Left lobe of liver (tissue), 2 donors: ENCODE measurements at regions not wholly inside any gene's neighbourhood (a gene's known extent, or its start where the extent isn't known, plus 50 kb on each side); places are given as distances from the start of the nearest gene placed in this dataset.
"Not testable (repeated sequence)": the region's sequence is repeated elsewhere in the genome, so short reads cannot be mapped to it uniquely, and the experiment has no call there.

Experiments used
- ATAC-seq: fragments of 200-7000 bp; cut with Tn5 transposase; one replicate; pipeline ENCODE4 v1.9.1; 2020; ENCODE audit warnings: mild to moderate bottlenecking, moderate library complexity
- DNase-seq: peaks from one replicate; pipeline ENCODE4 v3.0.0-alpha.2; 2020; ENCODE audit warnings: low spot score
- donor health status: DM: no; HTN: no; CAD: no; lungs with moderate emphysema.
- donor health status: DM: no; HTN: yes; CAD: no.

- DNase-seq (no peak), ATAC-seq (no peak)
Observed at GRCh38 chr9:113738893-113739604, 137.1 kb upstream of the ZNF618 start.

DNA sequence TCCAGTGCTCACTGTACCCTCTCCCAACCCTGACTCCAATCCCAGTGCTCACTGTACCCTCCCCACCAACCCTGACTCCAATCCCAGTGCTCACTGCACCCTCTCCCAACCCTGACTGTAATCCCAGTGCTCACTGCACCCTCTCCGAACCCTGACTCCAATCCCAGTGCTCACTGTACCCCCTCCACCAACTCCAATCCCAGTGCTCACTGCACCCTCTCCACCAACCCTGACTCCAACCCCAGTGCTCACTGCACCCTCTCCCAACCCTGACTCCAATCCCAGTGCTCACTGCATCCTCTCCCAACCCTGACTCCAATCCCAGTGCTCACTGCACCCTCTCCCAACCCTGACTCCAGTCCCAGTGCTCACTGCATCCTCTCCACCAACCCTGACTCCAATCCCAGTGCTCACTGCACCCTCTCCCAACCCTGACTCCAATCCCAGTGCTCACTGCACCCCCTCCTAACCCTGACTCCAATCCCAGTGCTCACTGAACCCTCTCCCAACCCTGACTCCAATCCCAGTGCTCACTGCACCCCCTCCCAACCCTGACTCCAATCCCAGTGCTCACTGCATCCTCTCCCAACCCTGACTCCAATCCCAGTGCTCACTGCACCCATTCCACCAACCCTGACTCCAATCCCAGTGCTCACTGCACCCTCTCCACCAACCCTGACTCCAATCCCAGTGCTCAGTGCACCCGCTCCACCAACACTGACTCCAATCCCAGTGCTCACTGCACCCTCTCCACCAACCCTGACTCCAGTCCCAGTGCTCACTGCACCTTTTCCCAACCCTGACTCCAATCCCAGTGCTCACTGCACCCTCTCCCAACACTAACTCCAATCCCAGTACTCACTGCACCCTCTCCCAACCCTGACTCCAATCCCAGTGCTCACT is 136.3 kb upstream of the ZNF618 start:
- not testable (repeated sequence) for ATAC-seq, DNase-seq

DNA sequence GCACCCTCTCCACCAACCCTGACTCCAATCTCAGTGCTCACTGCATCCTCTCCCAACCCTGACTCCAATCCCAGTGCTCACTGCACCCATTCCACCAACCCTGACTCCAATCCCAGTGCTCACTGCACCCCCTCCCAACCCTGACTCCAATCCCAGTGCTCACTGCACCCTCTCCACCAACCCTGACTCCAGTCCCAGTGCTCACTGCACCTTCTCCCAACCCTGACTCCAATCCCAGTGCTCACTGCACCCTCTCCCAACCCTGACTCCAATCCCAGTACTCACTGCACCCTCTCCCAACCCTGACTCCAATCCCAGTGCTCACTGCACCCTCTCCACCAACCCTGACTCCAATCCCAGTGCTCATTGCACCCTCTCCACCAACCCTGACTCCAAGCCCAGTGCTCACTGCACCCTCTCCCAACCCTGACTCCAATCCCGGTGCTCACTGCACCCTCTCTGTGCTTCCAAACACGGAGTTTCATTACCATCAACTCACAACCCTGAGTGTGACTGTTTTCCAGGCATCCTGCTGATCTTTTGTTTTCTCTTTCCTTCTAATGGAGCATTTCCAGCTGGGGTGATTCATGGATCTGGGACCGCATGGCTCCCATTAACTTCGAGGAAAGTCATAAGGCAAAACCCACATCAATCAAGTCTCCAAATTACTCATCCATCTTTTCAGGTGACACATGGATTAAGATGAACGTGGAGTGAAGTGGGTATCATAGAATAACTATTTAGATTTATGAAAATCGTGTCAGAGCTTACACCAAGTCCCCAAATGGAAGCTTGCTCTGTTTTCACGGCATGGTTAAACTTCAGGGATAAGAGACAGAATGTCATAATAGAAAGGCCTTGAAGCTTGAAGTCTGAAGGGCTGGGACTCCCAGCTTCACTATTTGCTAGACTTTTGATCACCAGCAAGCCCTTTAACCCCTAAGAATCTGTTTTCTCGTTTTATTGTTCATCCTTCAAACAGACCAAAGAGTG is 135.3 kb upstream of the ZNF618 start:
- not testable (repeated sequence) for DNase-seq, ATAC-seq

DNA sequence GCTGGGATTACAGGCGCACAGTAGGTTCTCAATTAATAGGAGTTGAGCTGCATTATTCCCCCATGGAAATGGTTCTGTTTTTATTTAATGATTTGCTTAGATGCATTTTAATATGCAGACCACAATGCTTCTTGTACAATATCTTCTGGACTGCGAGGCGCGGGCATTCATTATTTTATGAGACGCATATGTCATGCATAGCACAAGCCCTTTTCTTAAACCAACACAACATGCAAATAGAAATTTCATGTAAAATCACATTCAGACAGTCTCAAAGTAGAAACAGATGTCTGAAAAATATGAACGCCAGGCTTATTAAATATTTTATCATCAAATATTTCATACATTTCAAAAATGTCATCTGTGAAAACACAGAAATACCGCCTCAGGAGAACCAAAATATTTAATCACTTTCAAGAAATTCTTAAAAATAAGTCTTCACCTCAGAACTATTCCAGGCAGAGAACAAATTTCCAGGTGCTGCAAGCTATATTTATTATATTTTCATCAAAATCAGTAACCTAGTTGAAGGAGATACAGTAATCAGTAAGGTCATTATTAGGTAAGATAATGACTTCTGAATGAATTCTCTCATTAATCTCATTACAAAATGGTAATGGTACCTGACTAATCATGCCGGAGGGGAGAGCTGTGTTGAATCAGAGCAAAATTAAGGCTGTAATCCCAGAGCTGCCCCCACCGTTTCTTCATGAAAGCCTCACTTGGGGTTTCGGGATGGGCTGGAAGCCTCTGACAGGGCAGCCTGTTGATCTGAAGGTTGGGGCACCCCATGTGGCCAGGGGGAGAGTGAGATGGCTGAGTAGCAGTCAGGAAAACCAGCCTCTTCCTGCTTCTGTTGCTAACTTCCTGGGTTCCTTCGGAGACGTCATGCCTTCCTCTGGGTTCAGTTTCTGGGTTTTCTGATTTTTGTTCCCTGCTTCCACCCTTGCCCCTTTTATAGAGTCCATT is 133.9 kb upstream of the ZNF618 start:
- ATAC-seq (no peak), DNase-seq (no peak)

- ATAC-seq (no peak), DNase-seq (no peak)
Observed at GRCh38 chr9:113742878-113743277, 133.2 kb upstream of the ZNF618 start.

DNA sequence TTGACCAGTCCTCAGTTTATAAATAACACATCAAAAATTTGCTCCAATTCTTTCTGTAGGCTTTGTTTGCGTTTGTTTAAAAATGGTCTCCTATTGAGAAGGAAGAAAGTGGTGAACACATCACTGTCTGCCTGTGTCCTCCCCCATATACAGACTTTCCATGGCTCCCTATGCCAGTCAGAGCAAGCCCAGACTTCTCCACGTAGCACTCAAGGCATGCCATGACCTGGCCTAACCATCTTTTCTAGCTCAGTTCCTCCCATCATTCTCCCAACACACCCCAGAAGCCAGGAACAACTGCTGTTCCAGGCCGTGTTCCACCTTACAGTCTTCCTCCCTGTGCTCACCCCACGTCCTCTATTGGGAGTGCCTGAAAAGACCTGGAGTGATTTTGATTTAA is 129.6 kb upstream of the ZNF618 start:
- DNase-seq (no peak), ATAC-seq (no peak)

DNA sequence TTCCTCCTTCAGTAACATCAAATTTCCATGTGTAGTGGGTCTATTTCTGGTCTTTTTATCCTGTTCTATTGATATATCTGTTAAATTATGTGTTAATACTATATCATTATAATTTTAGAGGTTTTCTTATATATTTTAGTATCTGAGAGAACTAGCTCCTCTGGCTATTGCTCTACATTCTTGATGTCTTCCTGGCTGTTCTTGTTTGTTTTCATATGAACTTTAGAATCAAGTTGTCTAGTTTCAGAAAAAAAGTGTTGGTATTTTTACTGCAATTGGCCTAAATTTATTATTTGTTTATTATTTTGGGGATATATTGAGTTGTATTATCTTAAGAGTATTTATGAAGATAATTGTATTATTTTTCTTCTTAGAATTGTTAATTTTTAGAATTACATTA is 128.0 kb upstream of the ZNF618 start:
- no peak for DNase-seq
- no peak for ATAC-seq

GRCh38 chr9:113753398-113754119 is 122.5 kb upstream of the ZNF618 start:
- DNase-seq (peak; percentile 58), ATAC-seq (peak; percentile 89)

GRCh38 chr9:113754739-113755138 is 121.4 kb upstream of the ZNF618 start:
- DNase-seq = no peak
- no peak for ATAC-seq

DNA sequence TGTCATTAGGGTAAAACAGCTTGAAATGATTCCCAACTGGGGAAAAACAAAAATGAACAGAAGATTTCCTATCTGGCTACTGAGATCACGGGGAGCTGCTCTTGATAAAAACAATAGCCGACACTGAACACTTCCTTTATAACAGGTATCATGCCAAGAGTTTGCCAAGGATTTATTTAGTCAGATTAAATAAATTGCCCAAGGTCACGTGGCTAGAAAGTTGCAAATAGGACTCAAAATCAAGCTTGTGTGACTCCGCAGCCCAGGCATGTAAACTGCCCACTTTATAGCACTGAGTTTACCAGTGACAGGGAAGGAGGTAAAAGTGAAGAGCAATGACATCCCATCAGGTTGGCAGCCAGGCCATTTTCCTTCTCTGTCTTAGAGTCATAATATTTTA is 120.7 kb upstream of the ZNF618 start:
- ATAC-seq (no peak), DNase-seq (no peak)

DNA sequence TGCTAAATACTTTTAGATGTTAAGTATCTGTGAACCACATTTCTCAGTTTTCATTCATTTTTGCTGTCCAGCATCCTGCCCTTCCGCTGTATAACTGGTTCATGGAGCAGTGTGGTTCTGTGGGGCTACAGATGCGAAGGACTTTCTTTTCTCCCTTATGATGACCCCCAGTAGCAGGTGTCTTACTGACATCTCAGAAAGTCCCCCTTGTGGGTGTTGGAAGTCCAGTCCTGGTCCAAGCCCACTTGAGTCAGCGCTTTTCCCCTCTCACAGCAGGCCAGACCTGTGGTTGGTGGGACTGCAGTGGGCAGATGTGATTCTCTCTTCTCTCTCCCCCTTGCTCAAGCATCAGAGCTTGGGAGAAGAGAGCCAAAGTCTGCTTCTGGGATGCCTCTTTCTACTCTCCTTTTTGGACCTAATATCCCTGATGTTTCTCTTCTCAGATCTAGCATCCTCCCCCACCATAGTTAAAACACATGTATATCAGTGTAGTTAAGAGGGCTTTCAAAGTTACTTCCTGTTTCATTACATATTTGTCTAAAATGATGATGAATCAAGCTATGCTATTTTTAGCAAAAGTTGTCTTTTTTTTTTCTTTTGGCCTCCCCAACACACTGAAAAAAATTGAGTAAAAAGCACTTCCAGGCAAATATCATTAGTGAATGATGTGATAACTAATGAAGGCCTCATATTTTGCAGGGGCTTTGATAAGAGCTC is 119.5 kb upstream of the ZNF618 start:
- DNase-seq = no peak
- no peak for ATAC-seq

GRCh38 chr9:113763429-113763828 is 112.7 kb upstream of the ZNF618 start:
- no peak for ATAC-seq
- no peak for DNase-seq

DNA sequence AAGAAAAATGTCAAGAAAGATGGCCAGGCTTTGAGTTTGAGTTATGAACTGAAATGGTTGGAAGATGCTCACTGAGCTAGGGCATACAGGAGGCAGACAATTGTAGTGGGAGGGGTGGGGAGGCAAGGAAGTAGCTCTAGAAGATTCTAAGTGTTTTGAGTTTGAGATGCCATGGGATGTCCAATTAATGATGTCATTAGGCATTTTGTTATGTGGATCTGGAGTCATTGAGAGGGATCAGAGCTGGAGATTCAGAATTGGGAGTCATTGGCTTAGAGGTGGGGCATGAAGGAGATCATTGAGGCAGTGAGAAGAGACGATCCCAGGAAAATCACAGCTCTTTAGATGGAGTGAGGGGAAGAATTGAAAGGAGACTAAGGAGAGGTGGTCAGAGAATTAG is 111.5 kb upstream of the ZNF618 start:
- DNase-seq (no peak), ATAC-seq (no peak)

- DNase-seq (no peak), ATAC-seq (no peak)
Observed at GRCh38 chr9:113769412-113769811, 106.7 kb upstream of the ZNF618 start.

- no peak for ATAC-seq
- DNase-seq = no peak
Observed at GRCh38 chr9:113770396-113770795, 105.7 kb upstream of the ZNF618 start.

GRCh38 chr9:113771199-113771598 is 104.9 kb upstream of the ZNF618 start:
- no peak for DNase-seq
- ATAC-seq = no peak

- ATAC-seq = no peak
- DNase-seq = no peak
Observed at GRCh38 chr9:113772121-113772810, 103.8 kb upstream of the ZNF618 start.

- DNase-seq (no peak), ATAC-seq (no peak)
Observed at GRCh38 chr9:113774963-113775362, 101.1 kb upstream of the ZNF618 start.
